GM19452 (cell line): ENCODE measurements at regions not wholly inside any gene's neighbourhood (a gene's known extent, or its start where the extent isn't known, plus 50 kb on each side); places are given as distances from the start of the nearest gene placed in this dataset.
"Not testable (repeated sequence)": the region's sequence is repeated elsewhere in the genome, so short reads cannot be mapped to it uniquely, and the experiment has no call there.

Experiments
- ATAC-seq: cut with Tn5 transposase; IDR thresholded peaks from one replicate; pipeline ENCODE4 v1.9.1; 2021; ENCODE audit not compliant: unreplicated experiment

GRCh38 chr12:54716261-54716660 is 68.1 kb upstream of the DCD start:
- no peak for ATAC-seq

- ATAC-seq, result not testable (repeated sequence)
Measured at GRCh38 chr12:54713876-54714275, 65.7 kb upstream of the DCD start.

GRCh38 chr12:54711669-54712068 is 63.5 kb upstream of the DCD start:
- ATAC-seq, result no peak

GRCh38 chr12:54708826-54709225 is 60.7 kb upstream of the DCD start:
- ATAC-seq, result no peak

DNA sequence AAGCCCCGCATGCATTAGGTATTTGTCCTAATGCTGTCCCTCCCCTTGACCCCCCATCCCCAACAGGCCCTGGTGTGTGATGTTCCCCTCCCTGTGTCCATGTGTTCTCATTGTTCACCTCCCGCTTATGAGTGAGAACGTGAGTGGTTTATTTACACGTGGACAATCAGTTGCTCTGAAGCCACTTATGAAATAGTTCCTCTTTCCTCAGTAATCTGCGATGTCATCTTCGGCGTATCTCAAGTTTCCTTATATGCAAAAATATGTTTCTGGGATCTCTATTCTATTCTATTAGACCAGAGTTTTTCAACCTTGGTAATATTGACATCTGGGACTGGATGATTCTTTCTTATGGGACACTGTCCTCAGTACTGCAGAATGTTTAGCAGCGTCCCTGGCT is 56.0 kb upstream of the DCD start:
- no peak for ATAC-seq

DNA sequence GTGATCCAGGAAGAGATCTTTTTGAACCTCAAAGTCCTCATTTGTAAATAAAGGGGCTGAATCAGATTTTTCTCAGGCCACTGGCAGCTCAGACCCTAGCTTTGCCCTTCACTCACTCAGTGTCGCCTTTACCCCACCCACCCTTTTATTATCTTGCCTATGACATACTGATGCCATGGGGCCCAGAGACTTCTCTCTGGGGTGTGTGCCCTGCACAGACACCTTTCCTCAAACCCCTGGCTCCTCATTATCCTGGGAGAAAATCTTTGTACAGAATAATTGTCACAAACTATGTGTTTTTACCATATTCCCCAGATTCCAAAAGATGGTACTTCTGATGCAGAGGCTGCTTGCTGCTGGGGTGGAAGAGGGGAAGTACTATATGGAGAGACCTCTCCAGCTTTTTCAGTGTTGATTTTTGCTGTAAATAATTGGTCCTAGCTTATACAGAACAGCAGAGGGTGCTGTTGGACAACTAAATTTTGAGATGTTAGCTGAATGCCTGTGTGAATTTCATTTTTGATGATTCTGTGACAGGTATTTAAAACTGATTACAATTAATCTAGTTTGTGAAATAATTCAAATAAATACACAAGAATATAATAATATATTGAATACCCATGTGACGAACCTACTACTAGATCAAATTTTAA is 53.9 kb upstream of the DCD start:
- no peak for ATAC-seq

GRCh38 chr12:54700849-54701248 is 52.7 kb upstream of the DCD start:
- no peak for ATAC-seq

DNA sequence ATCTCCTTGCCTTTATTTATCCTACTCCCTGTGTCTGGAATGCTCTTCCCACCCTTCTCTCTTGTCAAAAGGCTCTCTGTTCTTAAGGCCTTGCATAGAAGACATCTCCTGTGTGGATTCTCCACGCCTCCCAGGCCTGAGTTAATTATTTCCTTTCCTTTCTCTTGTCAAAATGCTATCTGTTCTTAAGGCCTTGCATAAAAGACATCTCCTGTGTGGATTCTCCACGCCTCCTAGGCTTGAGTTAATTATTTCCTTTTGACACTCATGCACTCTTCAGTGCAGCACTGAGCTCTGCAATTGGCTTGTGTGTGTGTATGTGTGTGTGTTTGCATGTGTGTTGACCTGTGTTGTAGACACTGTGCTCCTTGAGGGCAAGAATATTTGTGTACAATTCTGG is 52.1 kb upstream of the DCD start:
- no peak for ATAC-seq
